GM23248 (cell line): ENCODE measurements at regions not wholly inside any gene's neighbourhood (a gene's known extent, or its start where the extent isn't known, plus 50 kb on each side); places are given as distances from the start of the nearest gene placed in this dataset.

ENCODE experiments used
- EZH2 ChIP-seq: fragments of 200-600 bp; sonication (generic); IDR thresholded peaks from 2 replicates; pipeline ENCODE4 v1.6.1; 2018; ENCODE audit warnings: antibody characterized with exemption, mild to moderate bottlenecking; ENCODE audit not compliant: insufficient read depth, poor library complexity, severe bottlenecking
- EZH2phosphoT487 ChIP-seq: fragments of 200-600 bp; sonication (generic); IDR thresholded peaks from 2 replicates; pipeline ENCODE4 v1.6.1; 2018; ENCODE audit warnings: antibody characterized with exemption, moderate library complexity, mild to moderate bottlenecking, low read depth; ENCODE audit not compliant: insufficient read depth

DNA sequence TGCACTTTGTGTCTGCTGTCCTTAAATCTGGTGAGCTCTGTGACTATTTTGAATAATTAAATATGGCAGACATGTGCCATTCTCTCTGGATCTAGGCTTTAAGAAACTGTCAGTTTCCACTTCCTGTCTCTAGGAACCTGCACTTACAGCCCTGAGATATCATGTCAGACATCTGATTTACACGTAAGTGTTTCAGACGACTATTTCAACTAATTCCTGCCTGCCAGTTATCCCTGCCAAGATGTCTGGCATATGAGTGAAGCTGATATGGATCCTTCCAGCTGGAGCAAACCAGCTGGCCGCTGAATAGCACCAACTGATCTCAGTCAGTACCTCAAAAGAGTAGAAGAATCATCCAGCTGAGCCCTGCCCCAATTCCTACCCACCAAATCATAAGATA, 362.2 kb upstream of the SMIM30 start:
- TF ChIP-seq EZH2phosphoT487 (no peak), EZH2 (no peak)
